H1 (cell line): ENCODE measurements at regions not wholly inside any gene's neighbourhood (a gene's known extent, or its start where the extent isn't known, plus 50 kb on each side); places are given as distances from the start of the nearest gene placed in this dataset.

ENCODE experiments used
- CTCF ChIA-PET: fragments of 300-600 bp; sonication (Branson Sonifier 250); formaldehyde crosslinking; loops from one replicate; lab custom pipeline; 2021; ENCODE audit not compliant: partially characterized antibody; lab: Charles Lee
- POLR2A ChIA-PET: fragments of 300-600 bp; sonication (Branson Sonifier 250); formaldehyde crosslinking; loops from one replicate; lab custom pipeline; 2021; ENCODE audit warnings: inconsistent platforms; ENCODE audit not compliant: partially characterized antibody; lab: Charles Lee
- DNase-seq, 2 experiments: peaks; one replicate each; pipeline versions ENCODE4 v3.0.0 to v3.0.0-alpha.2; 2010 to 2022; ENCODE audit warnings: low spot score in 2 of 2, low read depth in 1 of 2, mixed read lengths in 1 of 2
- FAIRE-seq: peaks from 2 replicates; lab custom pipeline; 2011; peaks lifted over from hg19 to GRCh38; lab: Jason Lieb, UNC
- H2AFZ ChIP-seq: 2 replicates; pipeline ENCODE4 v1.8.1; 2012; ENCODE audit warnings: low read length, inconsistent platforms
- H2AK5ac ChIP-seq: 2 replicates; pipeline ENCODE4 v1.6.1; 2013; ENCODE audit warnings: low read depth, low read length
- H2BK120ac ChIP-seq: replicated peaks from 2 replicates; pipeline ENCODE3; 2013; ENCODE audit warnings: low read depth, low read length, inconsistent platforms
- H2BK12ac ChIP-seq: 2 replicates; pipeline ENCODE4 v1.6.1; 2013; ENCODE audit warnings: low read depth, low read length
- H2BK15ac ChIP-seq: 2 replicates; pipeline ENCODE4 v1.6.1; 2013; ENCODE audit warnings: low read length
- H2BK20ac ChIP-seq: 2 replicates; pipeline ENCODE4 v1.6.1; 2013; ENCODE audit warnings: low read length
- H2BK5ac ChIP-seq: 2 replicates; pipeline ENCODE4 v1.6.1; 2013; ENCODE audit warnings: low read depth, low read length
- H3K14ac ChIP-seq: 2 replicates; pipeline ENCODE4 v1.6.1; 2013; ENCODE audit warnings: inconsistent platforms; ENCODE audit not compliant: insufficient read length
- H3K18ac ChIP-seq: 2 replicates; pipeline ENCODE4 v1.6.1; 2013; ENCODE audit warnings: low read length; ENCODE audit errors: extremely low read depth
- H3K23ac ChIP-seq: 2 replicates; pipeline ENCODE4 v1.6.1; 2013; ENCODE audit warnings: inconsistent platforms; ENCODE audit not compliant: insufficient read length
- H3K23me2 ChIP-seq: 2 replicates; pipeline ENCODE4 v1.6.1; 2013; ENCODE audit warnings: low read depth, low read length
- H3K27ac ChIP-seq: 2 replicates; pipeline ENCODE4 v1.6.1; 2011; ENCODE audit warnings: low read depth, low read length, inconsistent platforms
- H3K27me3 ChIP-seq, 4 experiments: replicated peaks in 1 of 4; 1 replicate in 1 of 4; 2 replicates in 3 of 4; pipeline versions ENCODE4 v1.6.1 to v1.8.1; 2011 to 2013; ENCODE audit warnings: low read length in 3 of 4, mild to moderate bottlenecking in 3 of 4, inconsistent platforms in 2 of 4, mixed read lengths in 2 of 4, moderate library complexity in 1 of 4; ENCODE audit not compliant: control insufficient read depth in 3 of 4, insufficient read depth in 3 of 4; ENCODE audit errors: extremely low read depth in 1 of 4
- H3K36me3 ChIP-seq, 4 experiments: 2 replicates each; pipeline versions ENCODE4 v1.6.1 to v1.8.1; 2011 to 2013; ENCODE audit warnings: mild to moderate bottlenecking in 4 of 4, low read length in 3 of 4, moderate library complexity in 2 of 4, control low read depth in 1 of 4, inconsistent platforms in 1 of 4; ENCODE audit not compliant: insufficient read depth in 4 of 4, control insufficient read depth in 2 of 4
- H3K4ac ChIP-seq: replicated peaks from 2 replicates; pipeline ENCODE3; 2013; ENCODE audit warnings: low read length, low read depth, mixed read lengths, inconsistent platforms; ENCODE audit not compliant: insufficient read length
- H3K4me1 ChIP-seq, 4 experiments: replicated peaks in 1 of 4; 1 replicate in 1 of 4; 2 replicates in 3 of 4; pipeline versions ENCODE4 v1.6.1 to v1.8.1; 2011 to 2013; ENCODE audit warnings: low read length in 3 of 4, inconsistent platforms in 2 of 4, mixed read lengths in 1 of 4; ENCODE audit not compliant: insufficient read depth in 4 of 4, control insufficient read depth in 3 of 4
- H3K4me2 ChIP-seq, 2 experiments: 2 replicates each; pipeline versions ENCODE4 v1.6.1 to v1.8.1; 2011 to 2013; ENCODE audit warnings: low read depth in 2 of 2, low read length in 2 of 2, control low read depth in 1 of 2, inconsistent platforms in 1 of 2, mild to moderate bottlenecking in 1 of 2; ENCODE audit not compliant: insufficient read depth in 1 of 2
- H3K4me3 ChIP-seq, 4 experiments: fragments of 200-600, 300-600 bp in 1 of 4; sonication (generic), shearing (Covaris generic), sonication (Bioruptor Twin) in 1 of 4; 2 replicates each; pipeline versions ENCODE4 v1.5.1 to v1.8.1; 2011 to 2016; ENCODE audit warnings: low read length in 4 of 4, low read depth in 3 of 4, control low read depth in 2 of 4, inconsistent platforms in 2 of 4, mild to moderate bottlenecking in 2 of 4, mixed read lengths in 1 of 4, moderate library complexity in 1 of 4; ENCODE audit not compliant: insufficient read depth in 2 of 4; ENCODE audit errors: extremely low read depth in 1 of 4
- H3K56ac ChIP-seq: replicated peaks from 2 replicates; pipeline ENCODE3; 2013; ENCODE audit warnings: low read depth, mild to moderate bottlenecking, mixed read lengths, low read length, inconsistent platforms; ENCODE audit not compliant: insufficient read length
- H3K79me1 ChIP-seq: 2 replicates; pipeline ENCODE4 v1.6.1; 2013; ENCODE audit warnings: low read depth, low read length, control low read depth
- H3K79me2 ChIP-seq, 2 experiments: 2 replicates each; pipeline versions ENCODE4 v1.6.1 to v1.8.1; 2012 to 2013; ENCODE audit warnings: low read length in 2 of 2, mild to moderate bottlenecking in 2 of 2, inconsistent platforms in 1 of 2; ENCODE audit not compliant: insufficient read depth in 2 of 2, control insufficient read depth in 1 of 2
- H3K9ac ChIP-seq, 4 experiments: replicated peaks in 1 of 4; 1 replicate in 1 of 4; 2 replicates in 3 of 4; pipeline versions ENCODE4 v1.6.1 to v1.8.1; 2011 to 2013; ENCODE audit warnings: low read depth in 3 of 4, low read length in 3 of 4, control low read depth in 2 of 4, mild to moderate bottlenecking in 2 of 4, moderate library complexity in 2 of 4, inconsistent platforms in 1 of 4; ENCODE audit errors: extremely low read depth in 1 of 4
- H3K9me3 ChIP-seq, 2 experiments: 2 replicates each; pipeline versions ENCODE4 v1.6.1 to v1.8.1; 2012 to 2013; ENCODE audit warnings: mild to moderate bottlenecking in 2 of 2, moderate library complexity in 2 of 2, control low read depth in 1 of 2, inconsistent platforms in 1 of 2, low read depth in 1 of 2, low read length in 1 of 2, mixed read lengths in 1 of 2; ENCODE audit not compliant: insufficient read depth in 2 of 2
- H4K20me1 ChIP-seq, 2 experiments: replicated peaks in 1 of 2; 2 replicates each; pipeline versions ENCODE3 to v1.8.1; 2011 to 2013; ENCODE audit warnings: inconsistent platforms in 2 of 2, low read length in 2 of 2, mild to moderate bottlenecking in 1 of 2; ENCODE audit not compliant: insufficient read depth in 2 of 2, control insufficient read depth in 1 of 2
- H4K5ac ChIP-seq: 2 replicates; pipeline ENCODE4 v1.6.1; 2013; ENCODE audit warnings: low read length, low read depth, mixed read lengths, inconsistent platforms; ENCODE audit not compliant: insufficient read length
- H4K8ac ChIP-seq: 2 replicates; pipeline ENCODE4 v1.8.0; 2013; ENCODE audit warnings: mild to moderate bottlenecking, moderate library complexity, low read length, inconsistent platforms; ENCODE audit not compliant: insufficient read depth; ENCODE audit errors: extremely low read depth
- H4K91ac ChIP-seq: replicated peaks from 2 replicates; pipeline ENCODE3; 2013; ENCODE audit warnings: low read length, mixed read lengths, inconsistent platforms; ENCODE audit not compliant: insufficient read length
- JUN ChIP-seq: IDR thresholded peaks from 2 replicates; pipeline ENCODE4 v1.6.1; 2011; ENCODE audit warnings: low read depth, mild to moderate bottlenecking, improper control_type of control experiment, low read length
- RAD21 ChIP-seq, 2 experiments: IDR thresholded peaks in 1 of 2; conservative IDR thresholded peaks in 1 of 2; 2 replicates each; pipeline ENCODE4 v1.6.1; 2011; ENCODE audit warnings: low read depth in 2 of 2, low read length in 2 of 2, improper control_type of control experiment in 1 of 2, inconsistent platforms in 1 of 2, mild to moderate bottlenecking in 1 of 2, moderate library complexity in 1 of 2
- SIX5 ChIP-seq: IDR thresholded peaks from 2 replicates; pipeline ENCODE4 v1.6.1; 2011; ENCODE audit warnings: mild to moderate bottlenecking, low read depth, low read length
- SP1 ChIP-seq: IDR thresholded peaks from 2 replicates; pipeline ENCODE4 v1.6.1; 2011; ENCODE audit warnings: low read depth, low read length
- WGBS, 2 experiments: shearing (Covaris generic) in 1 of 2; methylation state at CpG; one replicate each; pipeline versions ENCODE4 v1.1.6 to v1.1.7; 2013 to 2015; ENCODE audit warnings: low lambda C conversion rate in 2 of 2, mixed read lengths in 2 of 2, inconsistent platforms in 1 of 2, low coverage in 1 of 2, missing lambda C conversion rate in 1 of 2; ENCODE audit not compliant: insufficient replicate concordance in 2 of 2, insufficient coverage in 1 of 2, insufficient read length in 1 of 2; ENCODE audit errors: extremely low coverage in 1 of 2, missing lambda C conversion rate in 1 of 2; 5-methylcytosine and 5-hydroxymethylcytosine counted together

DNA sequence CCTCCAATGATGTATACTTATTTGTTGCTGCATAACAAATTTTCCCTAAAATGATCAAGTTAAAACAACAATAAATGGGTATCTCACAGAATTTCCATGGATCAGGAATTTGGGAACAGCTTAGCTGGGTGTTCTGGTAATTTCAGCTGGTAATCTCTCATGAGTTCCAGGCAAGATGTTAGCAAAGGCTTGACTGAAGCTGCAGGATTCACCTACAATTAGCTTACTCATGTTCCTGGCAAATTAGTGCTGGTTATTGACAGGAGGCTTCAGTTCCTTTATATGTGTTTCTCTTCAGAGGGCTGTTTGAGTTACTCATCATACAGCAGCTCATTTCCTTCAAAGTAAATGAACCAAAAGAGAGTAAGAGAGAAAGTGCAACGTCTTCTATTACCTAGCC lies 506.3 kb upstream of the IMPG1 start:
- no peak overlapping the region for H3K27ac ChIP-seq
- FAIRE-seq (peak; percentile 73), DNase-seq (no peak)
- H3K36me3 ChIP-seq = no peaks in the 10 kb centered on the region
- no peak overlapping the region for H4K8ac ChIP-seq
- CTCF ChIA-PET = no interaction called here
- H2BK5ac ChIP-seq = no peak overlapping the region
- no peak overlapping the region for H4K91ac ChIP-seq
- no peak overlapping the region for H2BK120ac ChIP-seq
- no peak overlapping the region for H3K4ac ChIP-seq
- no peak overlapping the region for H3K14ac ChIP-seq
- H3K4me3 ChIP-seq = no peak overlapping the region
- no peak overlapping the region for H3K18ac ChIP-seq
- no peaks in the 10 kb centered on the region for H3K27me3 ChIP-seq
- H2AFZ ChIP-seq = no peak overlapping the region
- 0 out of 2 replicates have a peak, but pooled peaks cover 2% of the 10 kb centered on the region for H3K79me1 ChIP-seq
- H2AK5ac ChIP-seq = no peak overlapping the region
- H4K5ac ChIP-seq = no peak overlapping the region
- H2BK20ac ChIP-seq = no peak overlapping the region
- H3K4me1 ChIP-seq = no peaks in the 10 kb centered on the region; a peak in 2 of 7 replicates
- peaks cover 0 to 97% of the 10 kb centered on the region in 2 experiments; a peak in 3 of 4 replicates for H3K79me2 ChIP-seq
- no peak overlapping the region for H2BK15ac ChIP-seq
- H3K9me3 ChIP-seq = no peaks in the 10 kb centered on the region
- POLR2A ChIA-PET = interaction anchor here (1.3 to 7.7 kb wide), 3 partner anchors 10 to 17 kb away, joined by 3 to 44 read pairs (median 6); no protein-coding TSS in a partner anchor
- 81% methylated on average over 1 of the region's 1 CpG; no CpG with 5 or more reads in 1 of the 2 experiments for whole genome bisulfite sequencing, 2 experiments
- TF ChIP-seq SIX5 (no peak), RAD21 (IDR thresholded peaks at IDR 0.05 in 1 of 2, conservative IDR thresholded peaks at IDR 0.05 in 1 of 2; ENCODE audit: low read depth in 2 of 2, low read length in 2 of 2) (no peak), SP1 (no peak), JUN (no peak)
- no peak overlapping the region for H3K56ac ChIP-seq
- H2BK12ac ChIP-seq = no peak overlapping the region
- peaks cover 6% of the 10 kb centered on the region in 2 experiments for H4K20me1 ChIP-seq
- no peak overlapping the region for H3K9ac ChIP-seq
- no peak overlapping the region for H3K4me2 ChIP-seq
- no peak overlapping the region for H3K23ac ChIP-seq
- H3K23me2 ChIP-seq = no peaks in the 10 kb centered on the region
